ENCODE measurements at regions not wholly inside any gene's neighbourhood (a gene's known extent, or its start where the extent isn't known, plus 50 kb on each side); places are given as distances from the start of the nearest gene placed in this dataset.

DNA sequence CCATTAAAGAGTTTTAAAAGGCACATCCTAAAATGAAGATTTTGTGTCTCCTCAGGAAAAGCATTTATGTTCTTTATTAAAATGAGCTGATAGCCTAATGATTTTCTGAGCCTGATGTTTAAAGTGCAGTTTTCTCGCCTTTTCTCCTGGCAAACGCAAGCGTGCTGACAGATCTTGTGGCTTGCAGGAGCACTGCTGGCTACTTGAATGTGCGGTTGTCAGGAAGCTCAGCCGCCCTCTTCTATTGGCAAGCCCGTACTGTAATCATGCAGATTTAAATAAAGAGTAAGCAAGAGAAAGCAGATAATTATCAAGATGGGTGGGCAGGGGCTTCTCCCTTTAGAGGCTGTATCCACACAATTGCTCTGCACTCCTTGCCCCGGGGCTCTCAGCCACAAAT lies 139.5 kb upstream of the SPHKAP start:
- TF ChIP-seq SYNCRIP (IDR thresholded peaks at IDR 0.05; ENCODE audit: insufficient read depth, low read depth, low read length) (no peak), ZNF253 (CRISPR knock-in tag; IDR thresholded peaks at IDR 0.05; ENCODE audit: borderline replicate concordance) (no peak), CEBPB (IDR thresholded peaks at IDR 0.05; ENCODE audit: borderline replicate concordance, low read depth, low read length) (no peak), ZSCAN20 (CRISPR knock-in tag; IDR thresholded peaks at IDR 0.05; ENCODE audit: borderline replicate concordance) (no peak), HDAC6 (IDR thresholded peaks at IDR 0.05; ENCODE audit: low read depth, low read length) (no peak), KLF16 (CRISPR knock-in tag; IDR thresholded peaks at IDR 0.05) (no peak), PCBP2 (optimal IDR thresholded peaks at IDR 0.05; ENCODE audit: low read depth, low read length, poor library complexity, severe bottlenecking) (no peak), REST (IDR thresholded peaks at IDR 0.05; ENCODE audit: borderline replicate concordance in 1 of 2, low read depth in 1 of 2, low read length in 2 of 2) (no peak)
- TF ChIP-seq, protein P1, sequence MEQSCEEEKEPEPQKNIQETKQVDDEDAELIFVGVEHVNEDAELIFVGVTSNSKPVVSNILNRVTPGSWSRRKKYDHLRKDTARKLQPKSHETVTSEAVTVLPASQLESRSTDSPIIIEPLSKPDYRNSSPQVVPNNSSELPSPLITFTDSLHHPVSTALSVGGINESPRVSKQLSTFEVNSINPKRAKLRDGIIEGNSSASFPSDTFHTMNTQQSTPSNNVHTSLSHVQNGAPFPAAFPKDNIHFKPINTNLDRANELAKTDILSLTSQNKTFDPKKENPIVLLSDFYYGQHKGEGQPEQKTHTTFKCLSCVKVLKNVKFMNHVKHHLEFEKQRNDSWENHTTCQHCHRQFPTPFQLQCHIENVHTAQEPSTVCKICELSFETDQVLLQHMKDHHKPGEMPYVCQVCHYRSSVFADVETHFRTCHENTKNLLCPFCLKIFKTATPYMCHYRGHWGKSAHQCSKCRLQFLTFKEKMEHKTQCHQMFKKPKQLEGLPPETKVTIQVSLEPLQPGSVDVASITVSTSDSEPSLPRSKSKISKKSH (CRISPR knock-in tag; IDR thresholded peaks at IDR 0.05; ENCODE audit: borderline replicate concordance) = no peak

Measured in HepG2 (cell line).